ENCODE measurements at regions not wholly inside any gene's neighbourhood (a gene's known extent, or its start where the extent isn't known, plus 50 kb on each side); places are given as distances from the start of the nearest gene placed in this dataset.

- no peak overlapping the region for H3K27ac Mint-ChIP-seq (ENCODE audit: unreplicated experiment)
- no peaks in the 10 kb centered on the region for H3K9me3 Mint-ChIP-seq (ENCODE audit: unreplicated experiment)
- TF ChIP-seq, protein P1, sequence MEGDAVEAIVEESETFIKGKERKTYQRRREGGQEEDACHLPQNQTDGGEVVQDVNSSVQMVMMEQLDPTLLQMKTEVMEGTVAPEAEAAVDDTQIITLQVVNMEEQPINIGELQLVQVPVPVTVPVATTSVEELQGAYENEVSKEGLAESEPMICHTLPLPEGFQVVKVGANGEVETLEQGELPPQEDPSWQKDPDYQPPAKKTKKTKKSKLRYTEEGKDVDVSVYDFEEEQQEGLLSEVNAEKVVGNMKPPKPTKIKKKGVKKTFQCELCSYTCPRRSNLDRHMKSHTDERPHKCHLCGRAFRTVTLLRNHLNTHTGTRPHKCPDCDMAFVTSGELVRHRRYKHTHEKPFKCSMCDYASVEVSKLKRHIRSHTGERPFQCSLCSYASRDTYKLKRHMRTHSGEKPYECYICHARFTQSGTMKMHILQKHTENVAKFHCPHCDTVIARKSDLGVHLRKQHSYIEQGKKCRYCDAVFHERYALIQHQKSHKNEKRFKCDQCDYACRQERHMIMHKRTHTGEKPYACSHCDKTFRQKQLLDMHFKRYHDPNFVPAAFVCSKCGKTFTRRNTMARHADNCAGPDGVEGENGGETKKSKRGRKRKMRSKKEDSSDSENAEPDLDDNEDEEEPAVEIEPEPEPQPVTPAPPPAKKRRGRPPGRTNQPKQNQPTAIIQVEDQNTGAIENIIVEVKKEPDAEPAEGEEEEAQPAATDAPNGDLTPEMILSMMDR (IDR thresholded peaks at IDR 0.05; ENCODE audit: unreplicated experiment), result no peak
- H3K36me3 Mint-ChIP-seq (ENCODE audit: low read depth, unreplicated experiment), result no peaks in the 10 kb centered on the region
- H3K4me1 Mint-ChIP-seq (ENCODE audit: unreplicated experiment), result no peaks in the 10 kb centered on the region
- H3K4me3 Mint-ChIP-seq (ENCODE audit: unreplicated experiment), result no peak overlapping the region
- H3K27me3 Mint-ChIP-seq (ENCODE audit: unreplicated experiment), result no peaks in the 10 kb centered on the region
- no peak for DNase-seq (ENCODE audit: low spot score)
Measured at GRCh38 chr14:46147452-46147851, 504.1 kb downstream of the RPL10L start.

DNA sequence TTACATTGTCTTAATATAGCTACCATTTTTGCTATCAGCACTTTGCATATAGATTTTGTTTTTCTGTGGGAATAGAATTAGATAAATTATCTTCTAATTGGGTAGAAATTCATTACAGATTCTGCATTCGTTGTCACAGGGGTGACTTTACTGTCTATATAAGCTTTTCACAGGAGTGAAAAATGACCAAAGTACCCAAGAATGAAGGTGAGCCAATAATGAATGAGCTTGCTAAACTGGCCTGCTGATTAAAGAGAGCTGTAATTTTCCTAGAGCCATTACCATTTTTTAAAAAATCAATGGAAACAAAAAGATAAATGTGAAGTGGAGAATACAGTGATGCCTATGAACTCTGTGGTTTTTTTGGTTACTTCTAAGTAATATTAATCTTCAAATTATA lies 504.6 kb downstream of the RPL10L start:
- no peaks in the 10 kb centered on the region for H3K9me3 Mint-ChIP-seq (ENCODE audit: unreplicated experiment)
- no peak overlapping the region for H3K27ac Mint-ChIP-seq (ENCODE audit: unreplicated experiment)
- DNase-seq (ENCODE audit: low spot score), result no peak
- H3K4me3 Mint-ChIP-seq (ENCODE audit: unreplicated experiment), result no peak overlapping the region
- H3K27me3 Mint-ChIP-seq (ENCODE audit: unreplicated experiment), result no peaks in the 10 kb centered on the region
- TF ChIP-seq, protein P1 (IDR thresholded peaks at IDR 0.05; ENCODE audit: unreplicated experiment), result no peak
- H3K36me3 Mint-ChIP-seq (ENCODE audit: low read depth, unreplicated experiment), result no peaks in the 10 kb centered on the region
- no peaks in the 10 kb centered on the region for H3K4me1 Mint-ChIP-seq (ENCODE audit: unreplicated experiment)

GRCh38 chr14:46140445-46140844 lies 511.1 kb downstream of the RPL10L start:
- Mint-ChIP-seq H3K27ac (ENCODE audit: unreplicated experiment) (no peak overlapping the region), H3K4me3 (ENCODE audit: unreplicated experiment) (no peak overlapping the region), H3K36me3 (ENCODE audit: low read depth, unreplicated experiment) (no peaks in the 10 kb centered on the region), H3K4me1 (ENCODE audit: unreplicated experiment) (peaks cover 20% of the 10 kb centered on the region), H3K27me3 (ENCODE audit: unreplicated experiment) (no peaks in the 10 kb centered on the region), H3K9me3 (ENCODE audit: unreplicated experiment) (no peaks in the 10 kb centered on the region)
- TF ChIP-seq, protein P1 (IDR thresholded peaks at IDR 0.05; ENCODE audit: unreplicated experiment), result no peak
- no peak for DNase-seq (ENCODE audit: low spot score)

DNA sequence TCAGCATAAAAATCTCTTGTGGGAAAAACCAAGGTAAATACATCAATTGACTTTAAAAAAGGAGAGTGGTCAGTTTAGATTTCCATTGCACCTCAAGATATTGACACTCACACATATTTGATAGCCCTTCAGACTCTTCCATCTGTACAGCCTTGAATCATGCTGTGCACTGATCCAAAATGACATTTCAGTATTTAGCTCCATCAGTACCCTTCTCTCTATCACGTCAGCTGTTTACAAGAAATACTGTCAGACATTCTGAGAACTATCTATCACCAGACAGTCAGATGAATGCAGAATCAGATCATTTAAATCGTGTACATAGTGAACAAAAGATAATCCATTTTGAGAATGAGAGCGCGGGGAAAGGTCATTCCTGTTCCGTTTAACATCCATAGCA lies 511.9 kb downstream of the RPL10L start:
- Mint-ChIP-seq H3K36me3 (ENCODE audit: low read depth, unreplicated experiment) (no peaks in the 10 kb centered on the region), H3K4me1 (ENCODE audit: unreplicated experiment) (peaks cover 23% of the 10 kb centered on the region)

DNA sequence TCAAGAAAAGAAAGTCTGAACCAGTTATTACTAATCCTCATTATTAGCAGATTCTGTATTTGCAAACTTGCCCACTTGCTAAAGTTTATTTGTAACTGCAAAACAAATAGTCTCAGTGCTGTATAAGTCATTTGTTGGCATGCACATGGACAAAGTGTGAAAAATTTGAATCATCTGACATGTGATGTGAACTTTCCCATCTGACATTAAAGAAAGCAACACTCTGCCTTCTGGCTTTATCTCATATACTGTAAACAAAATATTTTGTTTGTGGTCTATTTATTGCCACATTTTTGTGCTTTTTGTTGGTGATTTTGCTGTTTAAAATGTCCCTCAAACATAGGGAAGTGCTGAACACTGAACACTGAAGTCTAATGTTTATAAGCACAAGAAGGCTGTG lies 513.8 kb downstream of the RPL10L start:
- no peaks in the 10 kb centered on the region for H3K9me3 Mint-ChIP-seq (ENCODE audit: unreplicated experiment)
- DNase-seq (ENCODE audit: low spot score), result no peak
- TF ChIP-seq, protein P1 (IDR thresholded peaks at IDR 0.05; ENCODE audit: unreplicated experiment), result no peak

More for the DNA sequence above, 511.9 kb downstream of the RPL10L start:
- Mint-ChIP-seq H3K27me3 (ENCODE audit: unreplicated experiment) (no peaks in the 10 kb centered on the region), H3K9me3 (ENCODE audit: unreplicated experiment) (no peaks in the 10 kb centered on the region), H3K4me3 (ENCODE audit: unreplicated experiment) (no peak overlapping the region), H3K27ac (ENCODE audit: unreplicated experiment) (no peak overlapping the region)
- DNase-seq (ENCODE audit: low spot score), result no peak
- TF ChIP-seq, protein P1 (IDR thresholded peaks at IDR 0.05; ENCODE audit: unreplicated experiment), result no peak

More for the DNA sequence above, 513.8 kb downstream of the RPL10L start:
- Mint-ChIP-seq H3K4me3 (ENCODE audit: unreplicated experiment) (no peak overlapping the region), H3K27ac (ENCODE audit: unreplicated experiment) (no peak overlapping the region), H3K27me3 (ENCODE audit: unreplicated experiment) (no peaks in the 10 kb centered on the region), H3K36me3 (ENCODE audit: low read depth, unreplicated experiment) (no peaks in the 10 kb centered on the region), H3K4me1 (ENCODE audit: unreplicated experiment) (peaks cover 23% of the 10 kb centered on the region)
